Endothelial cell of umbilical vein (primary cell): ENCODE measurements at regions not wholly inside any gene's neighbourhood (a gene's known extent, or its start where the extent isn't known, plus 50 kb on each side); places are given as distances from the start of the nearest gene placed in this dataset.

Experiments used
- BruUV-seq: library from RNA; stranded (reverse); fragments of 400-500 nt; replicated peaks from 2 replicates; lab custom pipeline; 2021; lab: Mats Ljungman, UMichigan
- CTCF ChIA-PET: fragments of 300-600, 350-600 bp; sonication (Branson Sonifier 250); formaldehyde crosslinking; loops from one replicate; lab custom pipeline; 2021; ENCODE audit warnings: antibody characterized with exemption, inconsistent platforms; lab: Charles Lee
- POLR2A ChIA-PET: fragments of 300-600, 350-600 bp; sonication (Branson Sonifier 250); formaldehyde crosslinking; loops from one replicate; lab custom pipeline; 2021; ENCODE audit warnings: antibody characterized with exemption, inconsistent platforms; lab: Charles Lee
- DNase-seq: peaks from one replicate; pipeline ENCODE4 v3.0.0-alpha.2; 2011; ENCODE audit warnings: low read depth, low spot score
- FAIRE-seq: peaks from 2 replicates; lab custom pipeline; 2011; peaks lifted over from hg19 to GRCh38; lab: Jason Lieb, UNC
- H2AFZ ChIP-seq: 2 replicates; pipeline ENCODE4 v1.6.0; 2012; ENCODE audit warnings: low read depth, low read length, control low read depth, inconsistent platforms
- H3K27ac ChIP-seq: 2 replicates; pipeline ENCODE4 v1.5.1; 2011; ENCODE audit warnings: low read depth, mild to moderate bottlenecking, control low read depth, low read length, moderate library complexity; ENCODE audit not compliant: insufficient read depth
- H3K27me3 ChIP-seq, 2 experiments: 2 replicates each; pipeline versions ENCODE4 v1.6.0 to v1.6.1; 2011; ENCODE audit warnings: low read length in 2 of 2, mixed read lengths in 1 of 2; ENCODE audit not compliant: control insufficient read depth in 2 of 2, insufficient read depth in 2 of 2
- H3K36me3 ChIP-seq, 2 experiments: 2 replicates in 1 of 2; 3 replicates in 1 of 2; pipeline ENCODE4 v1.5.1; 2011; ENCODE audit warnings: low read length in 2 of 2, mild to moderate bottlenecking in 1 of 2, moderate library complexity in 1 of 2; ENCODE audit not compliant: control insufficient read depth in 2 of 2, insufficient read depth in 2 of 2; ENCODE audit errors: extremely low read depth in 1 of 2
- H3K4me1 ChIP-seq: 3 replicates; pipeline ENCODE4 v1.5.1; 2011; ENCODE audit warnings: mild to moderate bottlenecking, low read length; ENCODE audit not compliant: control insufficient read depth, insufficient read depth; ENCODE audit errors: extremely low read depth
- H3K4me2 ChIP-seq: 2 replicates; pipeline ENCODE4 v1.6.1; 2011; ENCODE audit warnings: low read length, control low read depth, mixed read lengths; ENCODE audit not compliant: insufficient read depth
- H3K4me3 ChIP-seq, 3 experiments: fragments of 200-600 bp in 1 of 3; sonication (generic), shearing (Covaris generic) in 1 of 3; replicated peaks in 1 of 3; 2 replicates each; pipeline ENCODE4 v1.5.1; 2011 to 2016; ENCODE audit warnings: control low read depth in 3 of 3, low read length in 3 of 3, mild to moderate bottlenecking in 2 of 3, inconsistent platforms in 1 of 3, low read depth in 1 of 3, moderate library complexity in 1 of 3; ENCODE audit not compliant: insufficient read depth in 1 of 3
- H3K79me2 ChIP-seq: 2 replicates; pipeline ENCODE4 v1.6.0; 2012; ENCODE audit warnings: low read length, inconsistent platforms; ENCODE audit not compliant: control insufficient read depth, insufficient read depth
- H3K9ac ChIP-seq: replicated peaks from 2 replicates; pipeline ENCODE3; 2011; ENCODE audit warnings: low read length, control low read depth; ENCODE audit not compliant: insufficient read depth; ENCODE audit errors: extremely low read depth
- H3K9me1 ChIP-seq: replicated peaks from 3 replicates; pipeline ENCODE4 v1.6.0; 2011; ENCODE audit warnings: mild to moderate bottlenecking, low read length; ENCODE audit not compliant: control insufficient read depth, insufficient read depth; ENCODE audit errors: extremely low read depth
- H3K9me3 ChIP-seq: replicated peaks from 2 replicates; pipeline ENCODE4 v1.5.1; 2012; ENCODE audit warnings: low read length, inconsistent platforms; ENCODE audit not compliant: control insufficient read depth, insufficient read depth
- H4K20me1 ChIP-seq: replicated peaks from 2 replicates; pipeline ENCODE3; 2011; ENCODE audit warnings: mild to moderate bottlenecking, low read length; ENCODE audit not compliant: control insufficient read depth, insufficient read depth; ENCODE audit errors: extremely low read depth
- EZH2 ChIP-seq: IDR thresholded peaks from 2 replicates; pipeline ENCODE4 v1.6.1; 2012; ENCODE audit warnings: borderline replicate concordance, low read depth, mild to moderate bottlenecking, moderate library complexity, low read length, inconsistent platforms; ENCODE audit not compliant: severe bottlenecking
- FOS ChIP-seq: IDR thresholded peaks from 2 replicates; pipeline ENCODE4 v1.6.1; 2011; ENCODE audit warnings: mild to moderate bottlenecking, low read length, moderate library complexity, borderline replicate concordance; ENCODE audit not compliant: insufficient read depth
- GATA2 ChIP-seq: IDR thresholded peaks from 2 replicates; pipeline ENCODE4 v1.7.0; 2011; ENCODE audit warnings: low read depth, mild to moderate bottlenecking, moderate library complexity, mixed read lengths, low read length; ENCODE audit not compliant: insufficient read length, insufficient read depth
- JUN ChIP-seq: IDR thresholded peaks from 2 replicates; pipeline ENCODE4 v1.6.1; 2011; ENCODE audit warnings: borderline replicate concordance, low read depth; ENCODE audit not compliant: insufficient read length, insufficient read depth
- MAX ChIP-seq: IDR thresholded peaks from 2 replicates; pipeline ENCODE4 v1.6.1; 2011; ENCODE audit not compliant: insufficient read depth, insufficient read length
- MYC ChIP-seq: IDR thresholded peaks from one replicate; pipeline ENCODE4 v1.6.1; 2011; ENCODE audit warnings: mild to moderate bottlenecking, low read depth, low read length
- POLR2A ChIP-seq: IDR thresholded peaks from 2 replicates; pipeline ENCODE4 v1.6.1; 2012; ENCODE audit warnings: low read depth, mild to moderate bottlenecking, control low read depth, low read length
- POLR2AphosphoS5 ChIP-seq: IDR thresholded peaks from 2 replicates; pipeline ENCODE4 v1.6.1; 2012; ENCODE audit warnings: low read depth, mild to moderate bottlenecking, control low read depth, low read length, moderate library complexity; ENCODE audit not compliant: insufficient read depth
- dilution Hi-C: fragments of 300-500 bp; cut with MboI; formaldehyde crosslinking; loops from one replicate; pipeline ENCODE4 v1.15.0; 2019; ENCODE audit warnings: low sequenced_read_pairs; ENCODE audit not compliant: extremely low pct_ligation_motif_present
- intact Hi-C: fragments of 100-400 bp; cut with micrococcal nuclease; formaldehyde crosslinking; loops from one replicate; pipeline ENCODE4 v1.10.0; 2022
- TF ChIP-seq, protein P1 (sequence below), 2 donors: IDR thresholded peaks; 1 replicate in 1 of 2; 2 replicates in 1 of 2; pipeline ENCODE4 v1.5.1; 2011; ENCODE audit warnings: low read length in 2 of 2, mild to moderate bottlenecking in 2 of 2, moderate library complexity in 2 of 2, control low read depth in 1 of 2, inconsistent platforms in 1 of 2, low read depth in 1 of 2; ENCODE audit not compliant: insufficient read depth in 1 of 2; ENCODE audit errors: extremely low read depth in 1 of 2

DNA sequence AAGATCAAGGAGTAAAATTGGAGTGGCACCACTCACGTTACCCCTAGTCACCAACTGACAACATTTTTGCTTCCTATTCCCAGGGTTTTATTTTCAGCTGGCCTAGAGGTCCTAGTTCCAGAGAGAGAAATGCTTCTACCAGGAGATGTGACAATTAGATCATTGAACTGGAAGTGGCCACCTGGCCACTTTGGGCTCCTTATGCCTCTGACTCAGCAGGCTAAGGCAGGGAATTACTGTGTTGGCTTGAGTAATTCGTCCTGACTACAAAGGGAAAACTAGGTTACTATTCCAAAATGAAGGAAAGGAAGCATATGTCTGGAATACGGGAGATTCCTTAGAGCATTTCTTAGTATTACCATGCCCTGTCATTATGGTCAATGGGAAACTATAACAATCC, 831.6 kb upstream of the NDST4 start:
- dilution Hi-C loops (no loop called here), intact Hi-C loops (no loop called here)
- TF ChIP-seq FOS (no peak), JUN (no peak), GATA2 (no peak), POLR2A (no peak), EZH2 (no peak), POLR2AphosphoS5 (no peak), MYC (no peak), MAX (no peak)
- TF ChIP-seq, protein P1, sequence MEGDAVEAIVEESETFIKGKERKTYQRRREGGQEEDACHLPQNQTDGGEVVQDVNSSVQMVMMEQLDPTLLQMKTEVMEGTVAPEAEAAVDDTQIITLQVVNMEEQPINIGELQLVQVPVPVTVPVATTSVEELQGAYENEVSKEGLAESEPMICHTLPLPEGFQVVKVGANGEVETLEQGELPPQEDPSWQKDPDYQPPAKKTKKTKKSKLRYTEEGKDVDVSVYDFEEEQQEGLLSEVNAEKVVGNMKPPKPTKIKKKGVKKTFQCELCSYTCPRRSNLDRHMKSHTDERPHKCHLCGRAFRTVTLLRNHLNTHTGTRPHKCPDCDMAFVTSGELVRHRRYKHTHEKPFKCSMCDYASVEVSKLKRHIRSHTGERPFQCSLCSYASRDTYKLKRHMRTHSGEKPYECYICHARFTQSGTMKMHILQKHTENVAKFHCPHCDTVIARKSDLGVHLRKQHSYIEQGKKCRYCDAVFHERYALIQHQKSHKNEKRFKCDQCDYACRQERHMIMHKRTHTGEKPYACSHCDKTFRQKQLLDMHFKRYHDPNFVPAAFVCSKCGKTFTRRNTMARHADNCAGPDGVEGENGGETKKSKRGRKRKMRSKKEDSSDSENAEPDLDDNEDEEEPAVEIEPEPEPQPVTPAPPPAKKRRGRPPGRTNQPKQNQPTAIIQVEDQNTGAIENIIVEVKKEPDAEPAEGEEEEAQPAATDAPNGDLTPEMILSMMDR (IDR thresholded peaks at IDR 0.05; ENCODE audit: extremely low read depth in 1 of 2, insufficient read depth in 1 of 2, low read depth in 1 of 2, low read length in 2 of 2): no peak
- Histone ChIP-seq H3K4me3 (no peak overlapping the region), H3K79me2 (no peaks in the 10 kb centered on the region), H3K9me3 (no peaks in the 10 kb centered on the region), H3K4me1 (no peaks in the 10 kb centered on the region), H3K9me1 (no peaks in the 10 kb centered on the region), H3K27me3 (no peaks in the 10 kb centered on the region), H4K20me1 (no peaks in the 10 kb centered on the region), H3K36me3 (no peaks in the 10 kb centered on the region), H2AFZ (no peak overlapping the region), H3K9ac (no peak overlapping the region), H3K4me2 (no peak overlapping the region), H3K27ac (no peak overlapping the region)
- no peak for DNase-seq
- no peak for FAIRE-seq
- ChIA-PET CTCF (no interaction called here), POLR2A (no interaction called here)
- BruUV-seq: no TSS peak
